HEK293 (cell line): ENCODE measurements at regions not wholly inside any gene's neighbourhood (a gene's known extent, or its start where the extent isn't known, plus 50 kb on each side); places are given as distances from the start of the nearest gene placed in this dataset.

Experiments
- CTCF ChIA-PET: fragments of 350-600 bp; formaldehyde crosslinking; extraction: SDS; loops from one replicate; lab custom pipeline; 2021; ENCODE audit warnings: antibody characterized with exemption; lab: Yijun Ruan, JAX
- POLR2A ChIA-PET: fragments of 300-600 bp; formaldehyde crosslinking; extraction: SDS; loops from one replicate; lab custom pipeline; 2020; ENCODE audit warnings: antibody characterized with exemption, inconsistent platforms; lab: Yijun Ruan, JAX
- H3K27ac ChIP-seq: fragments of 200-500 bp; sonication (Bioruptor generic); 2 replicates; pipeline ENCODE4 v1.5.1; 2014; ENCODE audit warnings: low read depth, low read length, control low read depth, inconsistent platforms; ENCODE audit errors: extremely low read depth
- H3K36me3 ChIP-seq, 2 experiments: fragments of 200-500 bp in 1 of 2; sonication (Bioruptor generic) in 1 of 2; 1 replicate in 1 of 2; 2 replicates in 1 of 2; pipeline ENCODE4 v1.5.1; 2014 to 2017; ENCODE audit warnings: inconsistent platforms in 2 of 2, low read length in 2 of 2; ENCODE audit not compliant: control insufficient read depth in 2 of 2, insufficient read depth in 1 of 2
- H3K4me1 ChIP-seq: fragments of 200-500 bp; sonication (Bioruptor generic); 2 replicates; pipeline ENCODE4 v1.5.1; 2014; ENCODE audit warnings: mild to moderate bottlenecking, low read length, inconsistent platforms; ENCODE audit not compliant: control insufficient read depth, insufficient read depth
- H3K4me3 ChIP-seq: 2 replicates; pipeline ENCODE4 v1.5.1; 2011; ENCODE audit warnings: low read depth, mild to moderate bottlenecking, control low read depth, low read length, moderate library complexity
- H3K9me3 ChIP-seq: fragments of 200-500 bp; sonication (Bioruptor generic); 2 replicates; pipeline ENCODE4 v1.5.1; 2014; ENCODE audit warnings: low read depth, low read length, inconsistent platforms; ENCODE audit not compliant: control insufficient read depth, insufficient read depth
- BCL11A ChIP-seq: fragments of 450-650 bp; formaldehyde crosslinking; IDR thresholded peaks from 2 replicates; pipeline ENCODE4 v1.5.1; 2016; ENCODE audit warnings: low read depth, missing biosample characterization, missing genetic modification characterization
- MEIS1 ChIP-seq: sonication (generic); formaldehyde crosslinking; IDR thresholded peaks from 2 replicates; pipeline ENCODE4 v1.8.1; 2022; ENCODE audit warnings: missing genetic modification reagents, mild to moderate bottlenecking, borderline replicate concordance
- WT1 ChIP-seq: fragments of 450-650 bp; formaldehyde crosslinking; IDR thresholded peaks from 2 replicates; pipeline ENCODE4 v1.5.1; 2016; ENCODE audit warnings: missing biosample characterization, missing genetic modification characterization
- ZNF112 ChIP-seq: fragments of 450-650 bp; formaldehyde crosslinking; IDR thresholded peaks from 2 replicates; pipeline ENCODE4 v1.5.0; 2017; ENCODE audit warnings: missing biosample characterization, missing genetic modification characterization
- ZNF175 ChIP-seq: fragments of 450-650 bp; formaldehyde crosslinking; IDR thresholded peaks from 2 replicates; pipeline ENCODE4 v1.5.1; 2016; ENCODE audit warnings: missing biosample characterization, missing genetic modification characterization
- ZNF37A ChIP-seq: fragments of 450-650 bp; IDR thresholded peaks from 2 replicates; pipeline ENCODE4 v1.5.1; 2018; ENCODE audit warnings: missing biosample characterization, missing genetic modification characterization
- ZNF391 ChIP-seq: fragments of 450-650 bp; formaldehyde crosslinking; IDR thresholded peaks from 2 replicates; pipeline ENCODE4 v1.5.1; 2016; ENCODE audit warnings: low read depth, missing biosample characterization, missing genetic modification characterization, borderline replicate concordance
- ZNF426 ChIP-seq: fragments of 450-650 bp; formaldehyde crosslinking; IDR thresholded peaks from 2 replicates; pipeline ENCODE4 v1.5.1; 2017; ENCODE audit warnings: missing biosample characterization, missing genetic modification characterization, mild to moderate bottlenecking, inconsistent platforms, moderate library complexity
- ZNF624 ChIP-seq: fragments of 450-650 bp; formaldehyde crosslinking; IDR thresholded peaks from 2 replicates; pipeline ENCODE4 v1.5.1; 2017; ENCODE audit warnings: missing biosample characterization, missing genetic modification characterization
- ZXDB ChIP-seq: fragments of 450-650 bp; formaldehyde crosslinking; IDR thresholded peaks from 2 replicates; pipeline ENCODE4 v1.5.1; 2016; ENCODE audit warnings: missing biosample characterization, missing genetic modification characterization
- TF ChIP-seq, protein P1 (sequence below): fragments of 450-650 bp; formaldehyde crosslinking; IDR thresholded peaks from 2 replicates; pipeline ENCODE4 v1.5.1; 2016; ENCODE audit warnings: missing biosample characterization, missing genetic modification characterization
- TF ChIP-seq, protein P2 (sequence below): fragments of 450-650 bp; formaldehyde crosslinking; IDR thresholded peaks from 2 replicates; pipeline ENCODE4 v1.5.1; 2016; ENCODE audit warnings: missing biosample characterization, missing genetic modification characterization, low read depth
- TF ChIP-seq, protein P3 (sequence below): sonication (generic); formaldehyde crosslinking; IDR thresholded peaks from 2 replicates; pipeline ENCODE4 v1.8.1; 2022; ENCODE audit warnings: mild to moderate bottlenecking, moderate library complexity, missing genetic modification reagents
- TF ChIP-seq, protein P4 (sequence below): fragments of 450-650 bp; formaldehyde crosslinking; IDR thresholded peaks from 2 replicates; pipeline ENCODE4 v1.5.1; 2016; ENCODE audit warnings: missing biosample characterization, missing genetic modification characterization
- TF ChIP-seq, protein P5 (sequence below): fragments of 450-650 bp; formaldehyde crosslinking; IDR thresholded peaks from 2 replicates; pipeline ENCODE4 v1.5.1; 2016; ENCODE audit warnings: missing biosample characterization, missing genetic modification characterization
- TF ChIP-seq, protein P6 (sequence below): fragments of 450-650 bp; formaldehyde crosslinking; IDR thresholded peaks from 2 replicates; pipeline ENCODE4 v1.5.1; 2017; ENCODE audit warnings: missing biosample characterization, missing genetic modification characterization

DNA sequence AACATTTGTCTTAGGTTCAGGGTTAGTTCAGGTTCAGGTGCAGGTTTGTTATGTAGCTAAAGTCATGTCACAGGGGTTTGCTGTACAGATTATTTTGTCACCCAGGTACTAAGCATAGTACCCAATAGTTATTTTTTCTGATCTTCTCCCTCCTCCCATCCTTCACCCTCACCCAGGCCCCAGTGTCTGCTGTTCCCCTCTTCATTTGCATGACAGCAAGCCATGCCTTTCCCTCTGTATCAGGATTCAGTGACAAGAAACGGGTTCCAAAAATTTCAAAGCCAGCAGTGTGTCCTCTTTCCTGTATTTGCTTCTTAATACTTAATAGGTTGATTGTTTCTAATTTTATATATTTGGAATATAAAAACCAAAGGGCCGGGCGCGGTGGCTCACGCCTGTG lies 330.8 kb upstream of the SGCD start:
- CTCF ChIA-PET, result no interaction called here
- Histone ChIP-seq H3K4me1 (no peaks in the 10 kb centered on the region), H3K36me3 (no peaks in the 10 kb centered on the region), H3K9me3 (no peaks in the 10 kb centered on the region), H3K27ac (no peak overlapping the region), H3K4me3 (no peak overlapping the region)
- POLR2A ChIA-PET, result no interaction called here
- TF ChIP-seq, protein P1, sequence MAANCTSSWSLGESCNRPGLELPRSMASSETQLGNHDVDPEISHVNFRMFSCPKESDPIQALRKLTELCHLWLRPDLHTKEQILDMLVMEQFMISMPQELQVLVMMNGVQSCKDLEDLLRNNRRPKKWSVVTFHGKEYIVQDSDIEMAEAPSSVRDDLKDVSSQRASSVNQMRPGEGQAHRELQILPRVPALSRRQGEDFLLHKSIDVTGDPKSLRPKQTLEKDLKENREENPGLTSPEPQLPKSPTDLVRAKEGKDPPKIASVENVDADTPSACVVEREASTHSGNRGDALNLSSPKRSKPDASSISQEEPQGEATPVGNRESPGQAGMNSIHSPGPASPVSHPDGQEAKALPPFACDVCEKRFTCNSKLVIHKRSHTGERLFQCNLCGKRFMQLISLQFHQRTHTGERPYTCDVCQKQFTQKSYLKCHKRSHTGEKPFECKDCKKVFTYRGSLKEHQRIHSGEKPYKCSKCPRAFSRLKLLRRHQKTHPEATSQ, result no peak
- TF ChIP-seq ZNF426 (no peak), WT1 (tag by site-specific recombination) (no peak), ZNF112 (no peak), ZXDB (tag by site-specific recombination) (no peak), ZNF391 (tag by site-specific recombination) (no peak), MEIS1 (CRISPR knock-in tag) (no peak), BCL11A (tag by site-specific recombination) (no peak), ZNF624 (no peak), ZNF175 (tag by site-specific recombination) (no peak)
- TF ChIP-seq, protein P2, sequence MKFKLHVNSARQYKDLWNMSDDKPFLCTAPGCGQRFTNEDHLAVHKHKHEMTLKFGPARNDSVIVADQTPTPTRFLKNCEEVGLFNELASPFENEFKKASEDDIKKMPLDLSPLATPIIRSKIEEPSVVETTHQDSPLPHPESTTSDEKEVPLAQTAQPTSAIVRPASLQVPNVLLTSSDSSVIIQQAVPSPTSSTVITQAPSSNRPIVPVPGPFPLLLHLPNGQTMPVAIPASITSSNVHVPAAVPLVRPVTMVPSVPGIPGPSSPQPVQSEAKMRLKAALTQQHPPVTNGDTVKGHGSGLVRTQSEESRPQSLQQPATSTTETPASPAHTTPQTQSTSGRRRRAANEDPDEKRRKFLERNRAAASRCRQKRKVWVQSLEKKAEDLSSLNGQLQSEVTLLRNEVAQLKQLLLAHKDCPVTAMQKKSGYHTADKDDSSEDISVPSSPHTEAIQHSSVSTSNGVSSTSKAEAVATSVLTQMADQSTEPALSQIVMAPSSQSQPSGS, result no peak
- TF ChIP-seq, protein P3, sequence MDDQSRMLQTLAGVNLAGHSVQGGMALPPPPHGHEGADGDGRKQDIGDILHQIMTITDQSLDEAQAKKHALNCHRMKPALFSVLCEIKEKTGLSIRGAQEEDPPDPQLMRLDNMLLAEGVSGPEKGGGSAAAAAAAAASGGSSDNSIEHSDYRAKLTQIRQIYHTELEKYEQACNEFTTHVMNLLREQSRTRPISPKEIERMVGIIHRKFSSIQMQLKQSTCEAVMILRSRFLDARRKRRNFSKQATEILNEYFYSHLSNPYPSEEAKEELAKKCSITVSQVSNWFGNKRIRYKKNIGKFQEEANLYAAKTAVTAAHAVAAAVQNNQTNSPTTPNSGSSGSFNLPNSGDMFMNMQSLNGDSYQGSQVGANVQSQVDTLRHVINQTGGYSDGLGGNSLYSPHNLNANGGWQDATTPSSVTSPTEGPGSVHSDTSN, result no peak
- TF ChIP-seq, protein P4, sequence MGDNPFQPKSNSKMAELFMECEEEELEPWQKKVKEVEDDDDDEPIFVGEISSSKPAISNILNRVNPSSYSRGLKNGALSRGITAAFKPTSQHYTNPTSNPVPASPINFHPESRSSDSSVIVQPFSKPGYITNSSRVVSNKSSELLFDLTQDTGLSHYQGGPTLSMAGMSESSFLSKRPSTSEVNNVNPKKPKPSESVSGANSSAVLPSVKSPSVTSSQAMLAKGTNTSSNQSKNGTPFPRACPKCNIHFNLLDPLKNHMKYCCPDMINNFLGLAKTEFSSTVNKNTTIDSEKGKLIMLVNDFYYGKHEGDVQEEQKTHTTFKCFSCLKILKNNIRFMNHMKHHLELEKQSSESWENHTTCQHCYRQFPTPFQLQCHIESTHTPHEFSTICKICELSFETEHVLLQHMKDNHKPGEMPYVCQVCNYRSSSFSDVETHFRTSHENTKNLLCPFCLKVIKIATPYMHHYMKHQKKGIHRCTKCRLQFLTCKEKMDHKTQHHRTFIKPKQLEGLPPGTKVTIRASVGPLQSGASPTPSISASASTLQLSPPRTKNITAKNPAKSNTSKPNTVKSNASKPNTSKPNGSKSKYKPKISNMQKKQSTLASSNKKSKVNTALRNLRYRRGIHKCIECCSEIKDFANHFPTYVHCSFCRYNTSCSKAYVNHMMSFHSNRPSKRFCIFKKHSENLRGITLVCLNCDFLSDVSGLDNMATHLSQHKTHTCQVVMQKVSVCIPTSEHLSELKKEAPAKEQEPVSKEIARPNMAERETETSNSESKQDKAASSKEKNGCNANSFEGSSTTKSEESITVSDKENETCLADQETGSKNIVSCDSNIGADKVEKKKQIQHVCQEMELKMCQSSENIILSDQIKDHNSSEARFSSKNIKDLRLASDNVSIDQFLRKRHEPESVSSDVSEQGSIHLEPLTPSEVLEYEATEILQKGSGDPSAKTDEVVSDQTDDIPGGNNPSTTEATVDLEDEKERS (tag by site-specific recombination), result no peak
- TF ChIP-seq, protein P5, sequence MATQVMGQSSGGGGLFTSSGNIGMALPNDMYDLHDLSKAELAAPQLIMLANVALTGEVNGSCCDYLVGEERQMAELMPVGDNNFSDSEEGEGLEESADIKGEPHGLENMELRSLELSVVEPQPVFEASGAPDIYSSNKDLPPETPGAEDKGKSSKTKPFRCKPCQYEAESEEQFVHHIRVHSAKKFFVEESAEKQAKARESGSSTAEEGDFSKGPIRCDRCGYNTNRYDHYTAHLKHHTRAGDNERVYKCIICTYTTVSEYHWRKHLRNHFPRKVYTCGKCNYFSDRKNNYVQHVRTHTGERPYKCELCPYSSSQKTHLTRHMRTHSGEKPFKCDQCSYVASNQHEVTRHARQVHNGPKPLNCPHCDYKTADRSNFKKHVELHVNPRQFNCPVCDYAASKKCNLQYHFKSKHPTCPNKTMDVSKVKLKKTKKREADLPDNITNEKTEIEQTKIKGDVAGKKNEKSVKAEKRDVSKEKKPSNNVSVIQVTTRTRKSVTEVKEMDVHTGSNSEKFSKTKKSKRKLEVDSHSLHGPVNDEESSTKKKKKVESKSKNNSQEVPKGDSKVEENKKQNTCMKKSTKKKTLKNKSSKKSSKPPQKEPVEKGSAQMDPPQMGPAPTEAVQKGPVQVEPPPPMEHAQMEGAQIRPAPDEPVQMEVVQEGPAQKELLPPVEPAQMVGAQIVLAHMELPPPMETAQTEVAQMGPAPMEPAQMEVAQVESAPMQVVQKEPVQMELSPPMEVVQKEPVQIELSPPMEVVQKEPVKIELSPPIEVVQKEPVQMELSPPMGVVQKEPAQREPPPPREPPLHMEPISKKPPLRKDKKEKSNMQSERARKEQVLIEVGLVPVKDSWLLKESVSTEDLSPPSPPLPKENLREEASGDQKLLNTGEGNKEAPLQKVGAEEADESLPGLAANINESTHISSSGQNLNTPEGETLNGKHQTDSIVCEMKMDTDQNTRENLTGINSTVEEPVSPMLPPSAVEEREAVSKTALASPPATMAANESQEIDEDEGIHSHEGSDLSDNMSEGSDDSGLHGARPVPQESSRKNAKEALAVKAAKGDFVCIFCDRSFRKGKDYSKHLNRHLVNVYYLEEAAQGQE (tag by site-specific recombination), result no peak

DNA sequence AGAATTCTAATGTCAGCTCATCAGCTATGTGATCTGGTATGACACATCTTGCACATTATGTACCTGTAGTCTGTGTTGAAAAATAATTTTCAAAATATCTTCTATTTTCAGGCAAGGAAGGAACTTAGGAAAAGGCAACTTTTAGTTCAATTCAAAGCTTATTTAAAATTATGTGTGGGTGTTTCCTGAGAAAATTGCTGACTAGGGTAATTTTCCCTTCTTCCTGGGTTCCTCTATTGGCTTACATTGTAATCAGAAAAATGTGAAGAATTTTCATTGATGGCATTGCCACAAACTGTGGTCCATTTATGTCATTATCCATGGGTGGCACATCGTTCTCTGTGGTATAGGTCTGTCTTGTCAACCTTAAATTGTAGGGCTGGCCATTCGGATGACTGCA lies 328.7 kb upstream of the SGCD start:
- ChIA-PET CTCF (no interaction called here), POLR2A (no interaction called here)
- TF ChIP-seq, protein P6, sequence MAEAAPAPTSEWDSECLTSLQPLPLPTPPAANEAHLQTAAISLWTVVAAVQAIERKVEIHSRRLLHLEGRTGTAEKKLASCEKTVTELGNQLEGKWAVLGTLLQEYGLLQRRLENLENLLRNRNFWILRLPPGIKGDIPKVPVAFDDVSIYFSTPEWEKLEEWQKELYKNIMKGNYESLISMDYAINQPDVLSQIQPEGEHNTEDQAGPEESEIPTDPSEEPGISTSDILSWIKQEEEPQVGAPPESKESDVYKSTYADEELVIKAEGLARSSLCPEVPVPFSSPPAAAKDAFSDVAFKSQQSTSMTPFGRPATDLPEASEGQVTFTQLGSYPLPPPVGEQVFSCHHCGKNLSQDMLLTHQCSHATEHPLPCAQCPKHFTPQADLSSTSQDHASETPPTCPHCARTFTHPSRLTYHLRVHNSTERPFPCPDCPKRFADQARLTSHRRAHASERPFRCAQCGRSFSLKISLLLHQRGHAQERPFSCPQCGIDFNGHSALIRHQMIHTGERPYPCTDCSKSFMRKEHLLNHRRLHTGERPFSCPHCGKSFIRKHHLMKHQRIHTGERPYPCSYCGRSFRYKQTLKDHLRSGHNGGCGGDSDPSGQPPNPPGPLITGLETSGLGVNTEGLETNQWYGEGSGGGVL (tag by site-specific recombination), result no peak
- TF ChIP-seq MEIS1 (CRISPR knock-in tag) (no peak), ZNF37A (tag by site-specific recombination) (no peak)
- TF ChIP-seq, protein P2, result no peak
- TF ChIP-seq, all 188 proteins: peak for 0
- H3K36me3 ChIP-seq, result no peaks in the 10 kb centered on the region
- no peaks in the 10 kb centered on the region for H3K4me1 ChIP-seq
- no peak overlapping the region for H3K4me3 ChIP-seq
- H3K27ac ChIP-seq, result no peak overlapping the region
- no peaks in the 10 kb centered on the region for H3K9me3 ChIP-seq
